Dedifferentiated amniotic fluid mesenchymal stem cell (primary cell): ENCODE measurements at regions not wholly inside any gene's neighbourhood (a gene's known extent, or its start where the extent isn't known, plus 50 kb on each side); places are given as distances from the start of the nearest gene placed in this dataset.
"Not testable (repeated sequence)": the region's sequence is repeated elsewhere in the genome, so short reads cannot be mapped to it uniquely, and the experiment has no call there.

Experiments used
- DNase-seq: peaks from one replicate; pipeline ENCODE4 v3.0.0-alpha.2; 2016; ENCODE audit errors: extremely low spot score

GRCh38 chr12:125493704-125494308 lies 428.6 kb downstream of the AACS start:
- DNase-seq, result no peak

GRCh38 chr12:125503128-125503527 lies 437.9 kb downstream of the AACS start:
- no peak for DNase-seq

DNA sequence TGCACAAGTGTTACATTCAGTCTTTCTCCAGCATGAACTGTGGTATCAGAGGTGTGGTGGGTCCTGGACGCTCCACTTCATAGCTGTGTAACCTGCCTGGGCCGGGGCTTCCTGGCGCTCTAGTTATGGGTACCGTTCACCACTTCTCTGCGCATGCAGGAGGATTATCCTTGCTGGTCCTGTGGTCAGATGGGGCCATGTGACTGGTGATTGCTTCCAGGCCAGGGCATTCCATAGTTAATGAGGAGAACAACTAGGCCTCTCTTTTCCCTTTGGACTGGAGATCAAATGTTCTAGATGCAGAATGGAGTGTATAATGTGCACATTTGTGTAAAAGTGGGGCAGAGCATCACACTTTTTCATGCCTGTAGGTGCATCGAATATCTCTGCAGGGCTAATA lies 444.0 kb downstream of the AACS start:
- no peak for DNase-seq

GRCh38 chr12:125512541-125513298 lies 447.5 kb downstream of the AACS start:
- no peak for DNase-seq

GRCh38 chr12:125515887-125516286 lies 450.7 kb downstream of the AACS start:
- no peak for DNase-seq

GRCh38 chr12:125518074-125518473 lies 452.8 kb downstream of the AACS start:
- no peak for DNase-seq

DNA sequence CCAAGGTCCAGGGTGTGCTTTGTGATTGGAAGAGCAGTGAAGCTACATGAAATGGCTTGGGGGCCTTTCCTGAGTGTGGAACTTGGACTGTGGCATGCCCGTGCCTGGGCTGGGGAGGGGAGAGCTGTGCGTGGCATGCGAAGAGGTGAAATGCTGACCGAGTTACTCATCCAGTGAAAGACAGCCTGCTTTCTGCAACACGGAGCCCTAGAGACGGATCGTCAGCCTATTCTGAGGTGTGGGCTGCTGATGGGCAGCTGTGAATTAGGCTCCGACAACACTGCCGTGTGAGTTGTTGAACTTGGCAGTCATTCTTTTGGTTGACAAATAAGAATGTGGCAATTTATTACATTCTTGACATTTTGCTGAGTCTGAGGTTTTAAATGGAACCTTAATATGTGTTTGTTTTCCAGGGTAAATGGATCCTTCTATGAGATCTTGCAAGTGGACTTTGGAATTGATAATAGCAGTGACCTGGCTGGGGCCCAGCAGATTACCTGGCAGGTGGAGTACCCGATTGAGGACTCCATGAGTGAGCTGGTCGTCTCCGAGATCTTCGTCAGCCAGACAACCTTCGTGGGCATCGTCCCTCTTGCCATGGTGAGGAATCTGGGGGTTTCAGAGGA lies 453.9 kb downstream of the AACS start:
- no peak for DNase-seq

DNA sequence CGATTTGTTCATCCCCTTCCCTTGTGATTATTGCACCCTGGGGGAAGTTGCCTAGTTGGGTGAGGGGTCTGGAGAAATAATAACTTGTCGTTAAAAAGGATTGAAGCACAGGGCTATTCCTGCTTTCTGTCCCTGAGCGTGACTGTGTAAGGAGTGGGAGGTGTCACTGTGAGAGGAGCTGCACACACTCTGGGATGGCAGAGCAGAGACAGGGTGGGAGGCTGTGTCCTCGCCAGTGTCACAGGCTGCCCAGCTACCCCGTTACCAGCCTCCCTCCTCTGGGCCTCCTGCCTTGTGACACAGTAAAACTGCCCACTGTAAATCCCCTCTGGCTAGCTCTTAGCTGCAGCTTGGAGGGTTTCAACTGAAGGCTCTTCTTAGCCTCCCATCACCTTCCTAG lies 460.6 kb downstream of the AACS start:
- DNase-seq, result no peak

GRCh38 chr12:125528281-125528680 lies 463.0 kb downstream of the AACS start:
- no peak for DNase-seq

- no peak for DNase-seq
Observed at GRCh38 chr12:125530201-125530600, 465.0 kb downstream of the AACS start.

- no peak for DNase-seq
Observed at GRCh38 chr12:125530876-125531275, 465.6 kb downstream of the AACS start.

- DNase-seq, result no peak
Observed at GRCh38 chr12:125531574-125531973, 466.3 kb downstream of the AACS start.

DNA sequence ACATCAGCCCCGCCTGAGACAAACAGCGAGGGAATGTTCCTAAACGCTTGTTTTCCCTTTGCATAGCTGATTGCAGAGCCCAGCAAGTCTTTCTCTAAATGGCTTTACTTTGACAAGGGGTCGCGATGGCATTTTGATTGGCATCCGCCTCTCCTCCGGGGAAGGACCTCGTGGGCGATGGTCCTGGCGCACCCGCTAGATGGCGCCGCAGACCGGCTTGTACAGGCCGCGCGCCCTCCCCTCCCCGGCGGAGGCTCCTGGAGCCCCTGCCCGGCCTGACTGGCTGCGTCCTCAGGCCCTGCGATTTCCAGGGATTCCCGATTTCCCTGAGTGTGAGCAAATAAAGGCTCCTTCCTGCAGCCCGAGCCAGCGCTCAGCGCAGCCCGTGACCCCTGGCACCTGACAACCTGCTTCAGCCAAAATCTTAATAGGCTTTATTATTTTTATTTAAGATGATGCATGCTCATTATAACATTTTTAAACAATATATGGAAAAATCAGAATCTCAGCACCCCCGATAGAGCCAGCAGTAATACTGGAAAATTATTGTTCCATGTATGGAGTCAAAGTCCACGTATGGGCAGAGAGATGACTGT lies 468.3 kb downstream of the AACS start:
- no peak for DNase-seq

- no peak for DNase-seq
Observed at GRCh38 chr12:125538401-125539199, 473.4 kb downstream of the AACS start.

DNA sequence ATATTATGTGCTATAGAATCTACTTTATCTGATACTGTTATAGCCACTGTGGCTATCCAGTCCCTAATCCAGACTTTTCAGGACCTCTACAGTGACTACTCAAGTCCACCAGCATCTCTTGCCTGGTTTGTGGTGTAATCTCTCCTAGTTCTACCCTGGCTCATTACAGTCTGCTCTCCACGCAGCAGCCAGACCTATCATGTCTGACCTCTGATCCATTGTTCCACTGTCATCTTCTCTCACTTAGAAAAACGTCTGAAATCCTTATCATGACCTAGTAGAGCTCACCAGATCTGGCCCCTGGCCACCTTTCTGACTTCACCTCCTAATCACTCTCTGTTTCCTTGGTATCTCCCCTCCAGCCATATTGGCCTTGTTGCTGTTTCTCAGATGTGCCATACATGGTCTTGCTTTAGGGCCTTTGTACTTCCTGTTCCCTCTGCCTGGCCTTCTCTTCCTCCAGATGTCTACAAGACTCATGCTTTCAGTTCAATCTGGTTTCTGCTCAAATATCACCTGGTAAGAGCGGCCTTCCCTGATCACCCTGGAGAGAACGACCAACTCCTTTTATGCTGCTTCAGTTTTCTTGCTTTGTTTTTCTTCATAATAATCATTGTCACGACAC lies 475.5 kb downstream of the AACS start:
- no peak for DNase-seq

GRCh38 chr12:125544960-125545359 lies 479.7 kb downstream of the AACS start:
- no peak for DNase-seq

- no peak for DNase-seq
Observed at GRCh38 chr12:125549171-125549570, 483.9 kb downstream of the AACS start.

DNA sequence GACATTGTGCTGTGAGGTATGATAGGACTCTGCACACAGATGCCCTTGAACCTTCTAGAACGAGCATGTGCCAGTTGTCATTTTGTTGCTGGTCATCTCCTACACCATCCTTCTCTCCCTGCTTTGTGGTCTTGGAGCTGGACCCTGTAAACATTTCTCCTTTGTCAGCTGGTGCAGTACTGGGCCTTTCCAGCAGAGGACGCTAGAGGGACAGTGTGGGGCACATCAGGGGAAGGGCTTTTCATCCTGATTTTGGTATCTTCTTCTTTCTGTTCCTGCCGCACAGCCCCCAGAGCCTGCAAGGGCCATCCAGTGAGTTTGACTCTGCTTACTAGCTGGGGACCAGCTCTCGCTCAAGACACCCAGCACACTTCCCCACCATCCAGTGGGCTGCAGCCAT lies 484.6 kb downstream of the AACS start:
- DNase-seq, result no peak

GRCh38 chr12:125552295-125552694 lies 487.1 kb downstream of the AACS start:
- no peak for DNase-seq

GRCh38 chr12:125561008-125561407 lies 495.8 kb downstream of the AACS start:
- not testable (repeated sequence) for DNase-seq

DNA sequence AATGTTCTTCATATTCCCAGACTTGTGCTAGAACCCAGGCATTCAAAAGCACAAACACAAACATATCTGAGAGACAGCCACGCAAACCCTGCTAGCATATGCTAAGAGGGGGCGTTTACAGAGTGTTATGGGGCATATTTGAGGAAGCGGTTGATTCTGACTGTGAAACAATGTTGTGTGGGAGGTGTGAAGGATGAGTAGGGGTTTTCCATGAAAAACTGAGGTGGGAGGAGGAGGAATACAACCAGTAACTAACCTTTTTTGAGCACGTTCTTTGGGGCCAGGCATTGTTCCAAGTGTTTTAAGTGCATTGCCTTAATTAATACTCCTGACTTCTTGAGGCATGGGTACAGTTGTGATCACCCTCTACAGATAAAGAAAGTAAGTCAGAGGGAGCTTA lies 499.5 kb downstream of the AACS start:
- DNase-seq, result no peak

DNA sequence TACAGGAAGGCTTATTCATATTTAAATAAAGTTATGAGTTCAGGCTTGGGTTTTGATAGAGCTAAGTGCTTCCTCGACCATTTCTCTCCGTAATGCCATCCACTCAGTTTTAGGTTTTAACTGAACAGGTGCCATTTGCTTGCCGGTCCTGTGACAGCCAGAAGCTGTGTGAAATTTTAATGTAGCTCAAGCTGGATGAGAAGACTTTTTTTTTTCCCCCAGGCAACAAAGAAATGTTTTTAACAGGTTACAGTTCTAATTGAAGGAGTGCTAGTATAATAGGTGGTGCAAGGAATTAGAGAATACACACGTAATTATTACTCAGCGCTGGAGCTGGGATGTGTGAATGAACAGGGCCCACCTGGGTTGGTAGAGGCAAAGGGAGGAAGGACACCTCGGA lies 502.3 kb downstream of the AACS start:
- no peak for DNase-seq
